Tibial artery (tissue), 4 donors: ENCODE measurements at regions not wholly inside any gene's neighbourhood (a gene's known extent, or its start where the extent isn't known, plus 50 kb on each side); places are given as distances from the start of the nearest gene placed in this dataset.
"Not testable (repeated sequence)": the region's sequence is repeated elsewhere in the genome, so short reads cannot be mapped to it uniquely, and the experiment has no call there.

ENCODE experiments used
- DNase-seq, 2 donors: peaks; one replicate each; pipeline ENCODE4 v3.0.0-alpha.2; 2019
- H3K27ac ChIP-seq, 2 donors: fragments of 200-600 bp; sonication (generic) in 1 of 2; 1 replicate in 1 of 2; 2 replicates in 1 of 2; pipeline ENCODE4 v1.5.1; 2018 to 2019; ENCODE audit warnings: mild to moderate bottlenecking in 1 of 2
- H3K27me3 ChIP-seq, 2 donors: fragments of 200-600 bp; sonication (generic) in 1 of 2; one replicate each; pipeline versions ENCODE4 v1.5.1 to v1.6.0; 2016 to 2019
- H3K36me3 ChIP-seq, 3 donors: fragments of 200-600 bp; sonication (generic) in 2 of 3; one replicate each; pipeline ENCODE4 v1.5.1; 2016 to 2019; ENCODE audit warnings: mild to moderate bottlenecking in 2 of 3
- H3K4me1 ChIP-seq, 4 donors: fragments of 200-600 bp; sonication (generic) in 2 of 4; 1 replicate in 3 of 4; 2 replicates in 1 of 4; pipeline ENCODE4 v1.5.1; 2016 to 2019
- H3K4me3 ChIP-seq, 2 donors: fragments of 200-600 bp; sonication (generic) in 1 of 2; 1 replicate in 1 of 2; 2 replicates in 1 of 2; pipeline ENCODE4 v1.5.1; 2018 to 2019; ENCODE audit warnings: mild to moderate bottlenecking in 2 of 2
- H3K9me3 ChIP-seq, 3 donors: fragments of 200-600 bp; sonication (generic) in 1 of 3; one replicate each; pipeline ENCODE4 v1.5.1; 2016 to 2019
- CTCF ChIP-seq, 2 experiments: fragments of 200-600 bp in 1 of 2; fragments of 450-650 bp in 1 of 2; IDR thresholded peaks; one replicate each; pipeline ENCODE4 v1.5.1; 2017 to 2019; ENCODE audit warnings: antibody characterized with exemption in 2 of 2, mild to moderate bottlenecking in 1 of 2, moderate library complexity in 1 of 2
- intact Hi-C: fragments of 100-400 bp; cut with DNase I; formaldehyde crosslinking; loops from one replicate; pipeline ENCODE4 v1.15.0; 2023; ENCODE audit warnings: low total_unique reads

DNA sequence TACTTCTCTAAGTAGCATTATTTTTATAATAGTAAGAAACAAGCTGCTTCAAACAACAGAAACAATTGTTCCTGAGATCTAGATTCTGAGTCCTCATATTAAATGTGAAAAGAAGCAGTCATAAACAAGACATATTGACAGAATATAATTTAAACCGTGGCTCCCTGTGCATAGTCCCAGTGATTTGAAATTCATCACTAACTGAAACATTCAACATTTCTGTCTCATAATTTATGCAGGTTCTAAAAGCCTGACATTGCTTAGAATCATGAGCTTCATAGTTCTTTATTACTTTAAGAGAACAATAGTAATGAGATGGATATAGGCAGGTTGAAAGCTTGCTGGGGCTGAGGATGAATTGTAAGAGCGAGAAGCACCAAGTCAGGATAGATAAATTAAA lies 375.5 kb upstream of the MAGEB18 start:
- intact Hi-C loops, result no loop called here
- no peaks in the 10 kb centered on the region for H3K36me3 ChIP-seq
- DNase-seq, result no peak
- no peaks in the 10 kb centered on the region for H3K27me3 ChIP-seq
- no peaks in the 10 kb centered on the region for H3K4me1 ChIP-seq
- H3K27ac ChIP-seq, result no peak overlapping the region
- no peak overlapping the region for H3K4me3 ChIP-seq
- TF ChIP-seq CTCF (IDR thresholded peaks at IDR 0.05), result no peak
- no peaks in the 10 kb centered on the region for H3K9me3 ChIP-seq

- H3K27ac ChIP-seq, H3K4me1 ChIP-seq, H3K9me3 ChIP-seq, H3K36me3 ChIP-seq, DNase-seq, H3K4me3 ChIP-seq, H3K27me3 ChIP-seq, intact Hi-C loops: not testable (repeated sequence)
Measured at GRCh38 chrX:25771853-25772252, 366.3 kb upstream of the MAGEB18 start.

- H3K27ac ChIP-seq, intact Hi-C loops, H3K9me3 ChIP-seq, H3K27me3 ChIP-seq, H3K4me1 ChIP-seq, DNase-seq, H3K4me3 ChIP-seq, H3K36me3 ChIP-seq: not testable (repeated sequence)
Measured at GRCh38 chrX:25797796-25798195, 340.3 kb upstream of the MAGEB18 start.

DNA sequence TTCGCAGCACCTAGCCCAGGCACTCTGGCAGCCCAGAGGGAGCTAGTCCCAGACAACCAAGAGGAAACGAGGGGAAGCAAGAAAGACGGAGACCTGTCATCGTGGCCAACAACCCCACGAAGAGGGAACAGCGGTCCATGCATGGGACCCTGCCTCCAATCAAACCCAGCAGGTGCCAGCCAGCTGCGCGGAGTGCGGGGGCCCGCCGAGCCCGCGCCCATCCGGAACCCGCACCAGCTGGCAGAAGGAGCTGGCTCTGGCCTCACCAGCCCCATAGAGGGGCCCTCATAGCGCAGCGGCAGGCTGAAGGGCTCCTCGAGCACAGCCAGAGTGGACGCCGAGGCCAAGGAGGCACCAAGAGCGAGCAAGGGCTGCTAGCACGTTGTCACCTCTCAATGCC lies 332.4 kb upstream of the MAGEB18 start:
- DNase-seq, result no peak

DNA sequence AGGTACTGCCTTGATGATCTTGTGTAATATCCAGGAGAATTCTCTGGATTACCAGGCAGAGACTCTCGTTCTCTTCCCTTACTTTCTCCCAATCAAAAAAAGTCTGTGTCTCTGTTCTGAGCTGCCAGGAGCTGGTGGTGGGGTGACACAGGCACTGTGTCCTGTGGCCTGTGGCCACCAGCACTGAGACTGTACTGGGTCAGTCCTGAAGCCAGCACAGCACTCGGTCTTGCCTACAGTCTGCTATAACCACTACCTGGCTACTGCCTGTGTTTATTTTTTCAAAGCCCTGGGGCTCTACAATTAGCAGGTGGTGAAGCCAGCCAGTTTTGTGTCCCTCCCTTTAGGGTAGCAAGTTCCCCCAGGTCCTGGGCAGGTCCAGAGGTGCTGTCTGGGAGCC lies 331.1 kb upstream of the MAGEB18 start:
- no peak overlapping the region for H3K27ac ChIP-seq
- H3K36me3 ChIP-seq, result no peaks in the 10 kb centered on the region
- H3K27me3 ChIP-seq, result no peaks in the 10 kb centered on the region
- intact Hi-C loops, result no loop called here
- TF ChIP-seq CTCF (IDR thresholded peaks at IDR 0.05), result no peak
- H3K4me1 ChIP-seq, result no peaks in the 10 kb centered on the region
- no peak for DNase-seq
- H3K9me3 ChIP-seq, result peaks cover 0 to 5% (median 0%) of the 10 kb centered on the region in 3 donors
- H3K4me3 ChIP-seq, result no peak overlapping the region

More for the DNA sequence above, 332.4 kb upstream of the MAGEB18 start:
- Histone ChIP-seq H3K9me3 (peaks cover 0 to 5% (median 0%) of the 10 kb centered on the region in 3 donors), H3K27ac (no peak overlapping the region), H3K4me1 (no peaks in the 10 kb centered on the region), H3K36me3 (no peaks in the 10 kb centered on the region), H3K4me3 (no peak overlapping the region), H3K27me3 (no peaks in the 10 kb centered on the region)
- no peak for TF ChIP-seq CTCF (IDR thresholded peaks at IDR 0.05)
- intact Hi-C loops, result no loop called here

DNA sequence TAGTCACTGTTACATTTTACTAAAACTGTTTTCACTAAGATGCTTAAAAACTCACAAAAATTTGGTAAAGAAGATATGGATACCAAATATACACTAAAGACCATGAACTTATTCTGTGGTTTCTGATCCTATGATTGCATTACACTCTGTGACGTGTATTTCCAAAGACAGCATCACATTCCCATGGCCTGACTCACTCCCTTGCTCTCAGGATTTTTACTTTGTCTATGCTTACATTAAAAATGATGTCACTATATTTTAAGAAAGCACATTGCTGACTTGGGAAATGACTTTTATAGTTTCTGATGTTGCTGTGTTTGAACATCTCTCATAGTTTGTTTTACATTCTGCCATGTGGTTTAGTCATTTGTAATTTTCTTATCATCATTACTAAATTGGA lies 327.9 kb upstream of the MAGEB18 start:
- Histone ChIP-seq H3K4me3 (no peak overlapping the region), H3K9me3 (peaks cover 0 to 5% (median 0%) of the 10 kb centered on the region in 3 donors), H3K27me3 (no peaks in the 10 kb centered on the region), H3K36me3 (no peaks in the 10 kb centered on the region), H3K4me1 (no peaks in the 10 kb centered on the region), H3K27ac (no peak overlapping the region)
- intact Hi-C loops, result no loop called here
- TF ChIP-seq CTCF (IDR thresholded peaks at IDR 0.05), result no peak
- DNase-seq, result no peak

GRCh38 chrX:25819879-25820278 lies 318.3 kb upstream of the MAGEB18 start:
- Histone ChIP-seq H3K36me3 (no peaks in the 10 kb centered on the region), H3K4me1 (no peaks in the 10 kb centered on the region), H3K27ac (no peak overlapping the region), H3K4me3 (no peak overlapping the region), H3K27me3 (no peaks in the 10 kb centered on the region), H3K9me3 (no peaks in the 10 kb centered on the region)
- DNase-seq, result no peak
- intact Hi-C loops, result no loop called here
- no peak for TF ChIP-seq CTCF (IDR thresholded peaks at IDR 0.05)
